HTR-8/SVneo (cell line): ENCODE measurements at regions not wholly inside any gene's neighbourhood (a gene's known extent, or its start where the extent isn't known, plus 50 kb on each side); places are given as distances from the start of the nearest gene placed in this dataset.
"Not testable (repeated sequence)": the region's sequence is repeated elsewhere in the genome, so short reads cannot be mapped to it uniquely, and the experiment has no call there.

Source experiments
- DNase-seq: peaks from one replicate; pipeline ENCODE4 v3.0.0; 2011; ENCODE audit warnings: low spot score, mixed read lengths; ENCODE audit not compliant: insufficient read length
- FAIRE-seq: peaks from 2 replicates; lab custom pipeline; 2011; peaks lifted over from hg19 to GRCh38; lab: Jason Lieb, UNC

- DNase-seq (no peak), FAIRE-seq (no peak)
Observed at GRCh38 chr5:102554082-102554481, 55.3 kb upstream of the SLCO6A1 start.

- DNase-seq, result no peak
- FAIRE-seq, result no peak
Observed at GRCh38 chr5:102554728-102555127, 55.9 kb upstream of the SLCO6A1 start.

GRCh38 chr5:102561894-102562760, 63.3 kb upstream of the SLCO6A1 start:
- FAIRE-seq, result no peak
- DNase-seq, result no peak

- DNase-seq (no peak), FAIRE-seq (no peak)
Observed at GRCh38 chr5:102570747-102571146, 71.9 kb upstream of the SLCO6A1 start.

GRCh38 chr5:102578362-102578761, 79.6 kb upstream of the SLCO6A1 start:
- no peak for FAIRE-seq
- no peak for DNase-seq

- FAIRE-seq (no peak), DNase-seq (no peak)
Observed at GRCh38 chr5:102579379-102579778, 80.6 kb upstream of the SLCO6A1 start.

GRCh38 chr5:102581011-102581410, 82.2 kb upstream of the SLCO6A1 start:
- DNase-seq, result no peak
- FAIRE-seq, result no peak

- DNase-seq (no peak), FAIRE-seq (no peak)
Observed at GRCh38 chr5:102582696-102583095, 83.9 kb upstream of the SLCO6A1 start.

- peak; percentile 2 for DNase-seq
- FAIRE-seq, result no peak
Observed at GRCh38 chr5:102583276-102584124, 84.7 kb upstream of the SLCO6A1 start.

GRCh38 chr5:102589661-102590060, 90.9 kb upstream of the SLCO6A1 start:
- FAIRE-seq, result no peak
- DNase-seq, result no peak

GRCh38 chr5:102590467-102590866, 91.7 kb upstream of the SLCO6A1 start:
- no peak for FAIRE-seq

GRCh38 chr5:102591650-102592049, 92.8 kb upstream of the SLCO6A1 start:
- no peak for FAIRE-seq

More at GRCh38 chr5:102590467-102590866, 91.7 kb upstream of the SLCO6A1 start:
- no peak for DNase-seq

GRCh38 chr5:102592586-102592985, 93.8 kb upstream of the SLCO6A1 start:
- FAIRE-seq, DNase-seq: not testable (repeated sequence)

More at GRCh38 chr5:102591650-102592049, 92.8 kb upstream of the SLCO6A1 start:
- DNase-seq, result no peak

- DNase-seq (no peak), FAIRE-seq (no peak)
Observed at GRCh38 chr5:102594192-102594591, 95.4 kb upstream of the SLCO6A1 start.

- no peak for DNase-seq
- no peak for FAIRE-seq
Observed at GRCh38 chr5:102595332-102595731, 96.5 kb upstream of the SLCO6A1 start.

GRCh38 chr5:102596113-102596512, 97.3 kb upstream of the SLCO6A1 start:
- no peak for DNase-seq
- no peak for FAIRE-seq

- FAIRE-seq (no peak), DNase-seq (no peak)
Observed at GRCh38 chr5:102596951-102597350, 98.2 kb upstream of the SLCO6A1 start.

- FAIRE-seq (no peak), DNase-seq (no peak)
Observed at GRCh38 chr5:102599289-102599688, 100.5 kb upstream of the SLCO6A1 start.

- no peak for DNase-seq
- no peak for FAIRE-seq
Observed at GRCh38 chr5:102600964-102601363, 102.2 kb upstream of the SLCO6A1 start.

GRCh38 chr5:102603670-102604069, 104.9 kb upstream of the SLCO6A1 start:
- FAIRE-seq, result no peak
- no peak for DNase-seq

GRCh38 chr5:102608414-102608813, 109.6 kb upstream of the SLCO6A1 start:
- DNase-seq (no peak), FAIRE-seq (no peak)
